T-helper 1 cell treated with Interleukin-12 subunit alpha and Interleukin-12 subunit beta and Interleukin-4 antibody, amounts not matched to agents 30 μg/mL and 1 μg/mL, for 36 hours (primary cell): ENCODE measurements at regions not wholly inside any gene's neighbourhood (a gene's known extent, or its start where the extent isn't known, plus 50 kb on each side); places are given as distances from the start of the nearest gene placed in this dataset.

ENCODE experiments used
- H3K27ac Mint-ChIP-seq: one replicate; pipeline ENCODE4 v1.8.0; 2021; ENCODE audit warnings: mild to moderate bottlenecking, mixed read lengths
- H3K27me3 Mint-ChIP-seq: one replicate; pipeline ENCODE4 v1.8.0; 2021; ENCODE audit warnings: low read depth, mixed read lengths
- H3K36me3 Mint-ChIP-seq: one replicate; pipeline ENCODE4 v1.8.0; 2021; ENCODE audit warnings: low read depth, mixed read lengths
- H3K4me1 Mint-ChIP-seq: one replicate; pipeline ENCODE4 v1.8.0; 2021; ENCODE audit warnings: low read depth, mixed read lengths
- H3K4me3 Mint-ChIP-seq: one replicate; pipeline ENCODE4 v1.8.0; 2021; ENCODE audit warnings: mild to moderate bottlenecking, moderate library complexity, mixed read lengths
- H3K9me3 Mint-ChIP-seq: one replicate; pipeline ENCODE4 v1.8.0; 2021; ENCODE audit warnings: mixed read lengths

- H3K27me3 Mint-ChIP-seq = no peaks in the 10 kb centered on the region
- H3K9me3 Mint-ChIP-seq = peaks cover 8% of the 10 kb centered on the region
- no peak overlapping the region for H3K27ac Mint-ChIP-seq
- H3K36me3 Mint-ChIP-seq = no peaks in the 10 kb centered on the region
- H3K4me1 Mint-ChIP-seq = no peaks in the 10 kb centered on the region
- H3K4me3 Mint-ChIP-seq = no peak overlapping the region
These were observed 1410.7 kb upstream of the ATXN8OS start for GRCh38 chr13:68696907-68697306.

GRCh38 chr13:68692049-68692448 lies 1415.6 kb upstream of the ATXN8OS start:
- H3K27ac Mint-ChIP-seq = no peak overlapping the region
- H3K27me3 Mint-ChIP-seq = no peaks in the 10 kb centered on the region
- H3K36me3 Mint-ChIP-seq = no peaks in the 10 kb centered on the region
- no peak overlapping the region for H3K4me3 Mint-ChIP-seq
- H3K9me3 Mint-ChIP-seq = peaks cover 11% of the 10 kb centered on the region
- H3K4me1 Mint-ChIP-seq = no peaks in the 10 kb centered on the region

GRCh38 chr13:68690567-68690966 lies 1417.1 kb upstream of the ATXN8OS start:
- H3K27me3 Mint-ChIP-seq = no peaks in the 10 kb centered on the region
- no peak overlapping the region for H3K27ac Mint-ChIP-seq
- peaks cover 11% of the 10 kb centered on the region for H3K9me3 Mint-ChIP-seq
- no peaks in the 10 kb centered on the region for H3K36me3 Mint-ChIP-seq
- no peaks in the 10 kb centered on the region for H3K4me1 Mint-ChIP-seq
- no peak overlapping the region for H3K4me3 Mint-ChIP-seq

GRCh38 chr13:68676513-68677115 lies 1431.0 kb upstream of the ATXN8OS start:
- Mint-ChIP-seq H3K4me3 (no peak overlapping the region), H3K27ac (no peak overlapping the region), H3K36me3 (no peaks in the 10 kb centered on the region), H3K4me1 (no peaks in the 10 kb centered on the region), H3K9me3 (peaks cover 8% of the 10 kb centered on the region), H3K27me3 (no peaks in the 10 kb centered on the region)

GRCh38 chr13:68675209-68675608 lies 1432.4 kb upstream of the ATXN8OS start:
- Mint-ChIP-seq H3K27ac (no peak overlapping the region), H3K27me3 (no peaks in the 10 kb centered on the region), H3K4me3 (no peak overlapping the region), H3K4me1 (no peaks in the 10 kb centered on the region), H3K9me3 (peaks cover 4% of the 10 kb centered on the region), H3K36me3 (no peaks in the 10 kb centered on the region)

- Mint-ChIP-seq H3K4me3 (no peak overlapping the region), H3K27ac (no peak overlapping the region), H3K27me3 (no peaks in the 10 kb centered on the region), H3K9me3 (no peaks in the 10 kb centered on the region), H3K36me3 (no peaks in the 10 kb centered on the region), H3K4me1 (no peaks in the 10 kb centered on the region)
These were observed 1437.7 kb upstream of the PCDH9 start for GRCh38 chr13:68667863-68668262.

GRCh38 chr13:68666774-68667397 lies 1436.8 kb upstream of the PCDH9 start:
- Mint-ChIP-seq H3K4me1 (no peaks in the 10 kb centered on the region), H3K4me3 (no peak overlapping the region), H3K27me3 (no peaks in the 10 kb centered on the region), H3K27ac (no peak overlapping the region), H3K9me3 (no peaks in the 10 kb centered on the region), H3K36me3 (no peaks in the 10 kb centered on the region)

GRCh38 chr13:68645814-68646213 lies 1415.7 kb upstream of the PCDH9 start:
- Mint-ChIP-seq H3K36me3 (no peaks in the 10 kb centered on the region), H3K4me3 (no peak overlapping the region), H3K27ac (no peak overlapping the region), H3K27me3 (no peaks in the 10 kb centered on the region), H3K9me3 (peaks cover 8% of the 10 kb centered on the region), H3K4me1 (no peaks in the 10 kb centered on the region)

- Mint-ChIP-seq H3K27me3 (no peaks in the 10 kb centered on the region), H3K4me1 (no peaks in the 10 kb centered on the region)
These were observed 1414.5 kb upstream of the PCDH9 start for GRCh38 chr13:68644611-68645010.

GRCh38 chr13:68636784-68637183 lies 1406.6 kb upstream of the PCDH9 start:
- Mint-ChIP-seq H3K27ac (no peak overlapping the region), H3K9me3 (peaks cover 10% of the 10 kb centered on the region), H3K27me3 (no peaks in the 10 kb centered on the region), H3K36me3 (no peaks in the 10 kb centered on the region), H3K4me1 (no peaks in the 10 kb centered on the region), H3K4me3 (no peak overlapping the region)

More at GRCh38 chr13:68644611-68645010, 1414.5 kb upstream of the PCDH9 start:
- Mint-ChIP-seq H3K4me3 (no peak overlapping the region), H3K36me3 (no peaks in the 10 kb centered on the region), H3K27ac (no peak overlapping the region), H3K9me3 (peaks cover 8% of the 10 kb centered on the region)

- Mint-ChIP-seq H3K4me3 (no peak overlapping the region), H3K27ac (no peak overlapping the region), H3K4me1 (no peaks in the 10 kb centered on the region), H3K27me3 (no peaks in the 10 kb centered on the region), H3K9me3 (peaks cover 26% of the 10 kb centered on the region), H3K36me3 (no peaks in the 10 kb centered on the region)
These were observed 1398.9 kb upstream of the PCDH9 start for GRCh38 chr13:68628994-68629393.

GRCh38 chr13:68627379-68627778 lies 1397.2 kb upstream of the PCDH9 start:
- no peak overlapping the region for H3K4me3 Mint-ChIP-seq
- peaks cover 27% of the 10 kb centered on the region for H3K9me3 Mint-ChIP-seq
- no peaks in the 10 kb centered on the region for H3K27me3 Mint-ChIP-seq
- no peak overlapping the region for H3K27ac Mint-ChIP-seq
- H3K4me1 Mint-ChIP-seq = no peaks in the 10 kb centered on the region
- H3K36me3 Mint-ChIP-seq = no peaks in the 10 kb centered on the region

GRCh38 chr13:68616600-68617222 lies 1386.6 kb upstream of the PCDH9 start:
- Mint-ChIP-seq H3K27ac (no peak overlapping the region), H3K4me3 (no peak overlapping the region), H3K27me3 (no peaks in the 10 kb centered on the region), H3K9me3 (peaks cover 31% of the 10 kb centered on the region), H3K4me1 (no peaks in the 10 kb centered on the region), H3K36me3 (no peaks in the 10 kb centered on the region)

- Mint-ChIP-seq H3K27ac (no peak overlapping the region), H3K36me3 (no peaks in the 10 kb centered on the region), H3K9me3 (peaks cover 14% of the 10 kb centered on the region), H3K27me3 (no peaks in the 10 kb centered on the region), H3K4me3 (no peak overlapping the region), H3K4me1 (no peaks in the 10 kb centered on the region)
These were observed 1379.5 kb upstream of the PCDH9 start for GRCh38 chr13:68609661-68610060.

GRCh38 chr13:68608147-68608546 lies 1378.0 kb upstream of the PCDH9 start:
- H3K27me3 Mint-ChIP-seq = no peaks in the 10 kb centered on the region
- no peak overlapping the region for H3K4me3 Mint-ChIP-seq
- no peaks in the 10 kb centered on the region for H3K4me1 Mint-ChIP-seq

More at GRCh38 chr13:68608147-68608546, 1378.0 kb upstream of the PCDH9 start:
- H3K9me3 Mint-ChIP-seq = peaks cover 13% of the 10 kb centered on the region
- no peaks in the 10 kb centered on the region for H3K36me3 Mint-ChIP-seq
- H3K27ac Mint-ChIP-seq = no peak overlapping the region
